H1 (cell line): ENCODE measurements at regions not wholly inside any gene's neighbourhood (a gene's known extent, or its start where the extent isn't known, plus 50 kb on each side); places are given as distances from the start of the nearest gene placed in this dataset.

ENCODE experiments used
- CTCF ChIP-seq, 3 experiments: IDR thresholded peaks; 1 replicate in 2 of 3; 2 replicates in 1 of 3; pipeline versions ENCODE4 v1.5.1 to v1.6.1; 2011; ENCODE audit warnings: low read length in 3 of 3, mild to moderate bottlenecking in 3 of 3, inconsistent platforms in 2 of 3, low read depth in 1 of 3, moderate library complexity in 1 of 3; ENCODE audit not compliant: insufficient read depth in 1 of 3; ENCODE audit errors: control extremely low read depth in 1 of 3
- SP2 ChIP-seq: IDR thresholded peaks from 2 replicates; pipeline ENCODE4 v1.6.1; 2012; ENCODE audit warnings: mild to moderate bottlenecking, low read length, inconsistent platforms

- TF ChIP-seq SP2 (no peak), CTCF (IDR thresholded peaks at IDR 0.05; ENCODE audit: control extremely low read depth in 1 of 3, insufficient read depth in 1 of 3, low read depth in 1 of 3, low read length in 3 of 3) (no peak)
Observed at GRCh38 chr6:90431576-90431975, 134.9 kb upstream of the BACH2 start.
